ENCODE measurements at regions not wholly inside any gene's neighbourhood (a gene's known extent, or its start where the extent isn't known, plus 50 kb on each side); places are given as distances from the start of the nearest gene placed in this dataset.

GRCh38 chr16:13322336-13322735 is 420.9 kb downstream of the SHISA9 start:
- H4K20me1 ChIP-seq (ENCODE audit: insufficient read depth, low read length): no peaks in the 10 kb centered on the region
- no peaks in the 10 kb centered on the region for H3K27me3 ChIP-seq (ENCODE audit: insufficient read depth, low read length)
- no peaks in the 10 kb centered on the region for H3K4me1 ChIP-seq (ENCODE audit: insufficient read depth, low read length, severe bottlenecking)
- no peak overlapping the region for H3K4me2 ChIP-seq (ENCODE audit: low read length)
- H3K9ac ChIP-seq (ENCODE audit: low read length): no peak overlapping the region
- no peaks in the 10 kb centered on the region for H3K36me3 ChIP-seq (ENCODE audit: insufficient read depth, low read length)
- H3K9me3 ChIP-seq (ENCODE audit: low read length): peaks cover 2% of the 10 kb centered on the region; the same call in 1 of the 2 replicates
- no peaks in the 10 kb centered on the region for H3K79me2 ChIP-seq (ENCODE audit: insufficient read depth, low read length)
- H3K27ac ChIP-seq (ENCODE audit: low read depth, low read length, poor library complexity, severe bottlenecking): no peak overlapping the region
- H2AFZ ChIP-seq (ENCODE audit: low read length): no peak overlapping the region
- no peak overlapping the region for H3K4me3 ChIP-seq (ENCODE audit: low read depth, low read length, poor library complexity, severe bottlenecking)
- no peaks in the 10 kb centered on the region for H3K9me2 ChIP-seq (ENCODE audit: low read depth, low read length)
- H3F3A ChIP-seq (ENCODE audit: insufficient read depth, low read length): no peaks in the 10 kb centered on the region
- TF ChIP-seq EZH2 (IDR thresholded peaks at IDR 0.05; ENCODE audit: borderline replicate concordance, low read length): no peak

GRCh38 chr16:13324851-13325250 is 423.5 kb downstream of the SHISA9 start:
- H3K4me3 ChIP-seq (ENCODE audit: low read depth, low read length, poor library complexity, severe bottlenecking): no peak overlapping the region
- H3K79me2 ChIP-seq (ENCODE audit: insufficient read depth, low read length): no peaks in the 10 kb centered on the region
- H3F3A ChIP-seq (ENCODE audit: insufficient read depth, low read length): no peaks in the 10 kb centered on the region
- no peaks in the 10 kb centered on the region for H3K27me3 ChIP-seq (ENCODE audit: insufficient read depth, low read length)
- TF ChIP-seq CTCF (IDR thresholded peaks at IDR 0.05; ENCODE audit: low read length) (no peak), EZH2 (IDR thresholded peaks at IDR 0.05; ENCODE audit: borderline replicate concordance, low read length) (no peak)
- H4K20me1 ChIP-seq (ENCODE audit: insufficient read depth, low read length): no peaks in the 10 kb centered on the region
- H3K36me3 ChIP-seq (ENCODE audit: insufficient read depth, low read length): no peaks in the 10 kb centered on the region
- peaks cover 4% of the 10 kb centered on the region for H3K4me1 ChIP-seq (ENCODE audit: insufficient read depth, low read length, severe bottlenecking)
- no peak overlapping the region for H3K9ac ChIP-seq (ENCODE audit: low read length)
- no peak overlapping the region for H3K4me2 ChIP-seq (ENCODE audit: low read length)
- no peak overlapping the region for H3K27ac ChIP-seq (ENCODE audit: low read depth, low read length, poor library complexity, severe bottlenecking)
- H3K9me2 ChIP-seq (ENCODE audit: low read depth, low read length): no peaks in the 10 kb centered on the region
- H2AFZ ChIP-seq (ENCODE audit: low read length): no peak overlapping the region
- peaks cover 2% of the 10 kb centered on the region; the same call in 1 of the 2 replicates for H3K9me3 ChIP-seq (ENCODE audit: low read length)

- Histone ChIP-seq H3K27ac (ENCODE audit: low read depth, low read length, poor library complexity, severe bottlenecking) (no peak overlapping the region), H2AFZ (ENCODE audit: low read length) (no peak overlapping the region), H3K79me2 (ENCODE audit: insufficient read depth, low read length) (no peaks in the 10 kb centered on the region), H3K9me3 (ENCODE audit: low read length) (peaks cover 2% of the 10 kb centered on the region; the same call in 1 of the 2 replicates), H3K9ac (ENCODE audit: low read length) (no peak overlapping the region), H3K4me3 (ENCODE audit: low read depth, low read length, poor library complexity, severe bottlenecking) (no peak overlapping the region), H3K9me2 (ENCODE audit: low read depth, low read length) (no peaks in the 10 kb centered on the region), H3K4me2 (ENCODE audit: low read length) (no peak overlapping the region), H3K4me1 (ENCODE audit: insufficient read depth, low read length, severe bottlenecking) (peaks cover 4% of the 10 kb centered on the region), H3K36me3 (ENCODE audit: insufficient read depth, low read length) (no peaks in the 10 kb centered on the region), H3F3A (ENCODE audit: insufficient read depth, low read length) (no peaks in the 10 kb centered on the region), H3K27me3 (ENCODE audit: insufficient read depth, low read length) (no peaks in the 10 kb centered on the region), H4K20me1 (ENCODE audit: insufficient read depth, low read length) (no peaks in the 10 kb centered on the region)
- TF ChIP-seq CTCF (IDR thresholded peaks at IDR 0.05; ENCODE audit: low read length) (no peak), EZH2 (IDR thresholded peaks at IDR 0.05; ENCODE audit: borderline replicate concordance, low read length) (no peak)
Observed at GRCh38 chr16:13325396-13325795, 424.0 kb downstream of the SHISA9 start.

GRCh38 chr16:13331918-13332317 is 430.5 kb downstream of the SHISA9 start:
- H3K9ac ChIP-seq (ENCODE audit: low read length): no peak overlapping the region
- TF ChIP-seq EZH2 (IDR thresholded peaks at IDR 0.05; ENCODE audit: borderline replicate concordance, low read length) (no peak), CTCF (IDR thresholded peaks at IDR 0.05; ENCODE audit: low read length) (peak; percentile 18; the same call in 1 of the 2 replicates)
- H3K9me2 ChIP-seq (ENCODE audit: low read depth, low read length): no peaks in the 10 kb centered on the region
- H2AFZ ChIP-seq (ENCODE audit: low read length): no peak overlapping the region
- H4K20me1 ChIP-seq (ENCODE audit: insufficient read depth, low read length): no peaks in the 10 kb centered on the region
- H3K4me1 ChIP-seq (ENCODE audit: insufficient read depth, low read length, severe bottlenecking): peaks cover 4% of the 10 kb centered on the region
- H3K9me3 ChIP-seq (ENCODE audit: low read length): no peaks in the 10 kb centered on the region
- H3K4me2 ChIP-seq (ENCODE audit: low read length): no peak overlapping the region
- H3K27me3 ChIP-seq (ENCODE audit: insufficient read depth, low read length): no peaks in the 10 kb centered on the region
- H3K4me3 ChIP-seq (ENCODE audit: low read depth, low read length, poor library complexity, severe bottlenecking): no peak overlapping the region
- H3K27ac ChIP-seq (ENCODE audit: low read depth, low read length, poor library complexity, severe bottlenecking): no peak overlapping the region
- H3K36me3 ChIP-seq (ENCODE audit: insufficient read depth, low read length): no peaks in the 10 kb centered on the region
- H3F3A ChIP-seq (ENCODE audit: insufficient read depth, low read length): no peaks in the 10 kb centered on the region
- no peaks in the 10 kb centered on the region for H3K79me2 ChIP-seq (ENCODE audit: insufficient read depth, low read length)
